ENCODE measurements at regions not wholly inside any gene's neighbourhood (a gene's known extent, or its start where the extent isn't known, plus 50 kb on each side); places are given as distances from the start of the nearest gene placed in this dataset.

DNA sequence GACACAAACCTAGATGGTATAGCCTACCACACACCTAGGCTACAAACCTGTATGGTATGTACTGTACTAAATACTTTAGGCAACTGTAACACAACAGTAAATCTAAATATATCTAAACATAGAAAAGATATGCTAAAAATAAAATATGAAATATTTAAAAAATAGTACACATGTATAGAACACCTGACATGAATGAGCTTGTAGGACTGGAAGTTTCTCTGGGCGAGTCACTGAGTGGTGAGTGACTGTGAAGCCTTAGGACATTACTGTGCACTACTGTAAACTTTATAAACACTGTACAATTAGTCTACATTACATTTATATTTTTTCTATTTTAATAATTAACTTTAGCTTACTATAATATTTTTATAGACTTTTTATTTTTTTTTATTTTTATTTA, 1301.3 kb downstream of the FAM181B start:
- Histone ChIP-seq H3K27ac (no peak overlapping the region), H3K4me1 (no peaks in the 10 kb centered on the region), H3K9me3 (no peaks in the 10 kb centered on the region), H3K4me3 (no peak overlapping the region), H3K36me3 (no peaks in the 10 kb centered on the region), H3K27me3 (no peaks in the 10 kb centered on the region)
- WGBS, 2 donors = 87 to 94% methylated on average over 1 of the region's 1 CpG
- no peak for DNase-seq
- TF ChIP-seq POLR2A (IDR thresholded peaks at IDR 0.05) (no peak), EP300 (IDR thresholded peaks at IDR 0.05) (no peak)
- intact Hi-C loops (cut with DNase I) = no loop called here

DNA sequence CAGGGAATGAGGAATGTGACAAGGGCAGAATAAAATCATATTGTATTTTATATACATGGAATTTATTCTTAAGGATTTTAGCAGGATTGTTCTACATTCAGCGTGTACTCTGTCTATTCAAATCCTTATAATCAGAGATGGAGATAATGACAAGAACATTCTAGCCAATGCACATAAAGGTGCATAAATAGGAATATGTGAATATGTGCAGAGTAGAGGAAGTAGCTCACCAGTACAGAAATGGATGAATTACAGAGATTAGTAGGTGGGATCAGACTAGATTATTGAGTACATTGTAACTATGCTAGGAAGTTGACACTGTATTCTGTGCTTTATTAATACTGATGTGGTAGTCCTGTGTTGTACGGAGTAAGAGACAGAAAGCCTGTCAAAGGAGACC, 1308.8 kb downstream of the FAM181B start:
- 94 to 95% methylated on average over 2 of the region's 2 CpGs for WGBS, 2 donors
- intact Hi-C loops (cut with DNase I) = no loop called here

DNA sequence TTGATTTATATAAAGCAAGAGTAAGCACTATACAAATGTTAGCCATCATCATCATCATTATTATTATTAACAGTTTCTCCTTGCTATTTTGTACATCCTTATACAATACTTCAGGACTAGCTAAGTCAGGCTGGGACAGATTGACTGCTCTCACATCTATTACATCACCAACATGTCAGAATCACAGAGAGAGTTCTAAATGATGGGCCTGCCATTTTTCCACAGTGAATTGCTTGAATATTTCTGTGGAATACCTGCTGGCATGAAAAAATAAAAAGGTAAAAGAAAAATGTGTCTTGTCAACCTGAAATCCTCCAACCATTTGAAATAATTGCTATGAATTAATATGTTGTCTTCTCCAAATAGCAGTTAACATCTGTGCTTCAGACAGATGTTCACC, 1311.3 kb downstream of the FAM181B start:
- Histone ChIP-seq H3K27me3 (no peaks in the 10 kb centered on the region), H3K4me3 (no peak overlapping the region), H3K4me1 (no peaks in the 10 kb centered on the region), H3K27ac (no peak overlapping the region), H3K9me3 (no peaks in the 10 kb centered on the region), H3K36me3 (no peaks in the 10 kb centered on the region)
- TF ChIP-seq POLR2AphosphoS5 (IDR thresholded peaks at IDR 0.05) = no peak
- TF ChIP-seq, protein P1, sequence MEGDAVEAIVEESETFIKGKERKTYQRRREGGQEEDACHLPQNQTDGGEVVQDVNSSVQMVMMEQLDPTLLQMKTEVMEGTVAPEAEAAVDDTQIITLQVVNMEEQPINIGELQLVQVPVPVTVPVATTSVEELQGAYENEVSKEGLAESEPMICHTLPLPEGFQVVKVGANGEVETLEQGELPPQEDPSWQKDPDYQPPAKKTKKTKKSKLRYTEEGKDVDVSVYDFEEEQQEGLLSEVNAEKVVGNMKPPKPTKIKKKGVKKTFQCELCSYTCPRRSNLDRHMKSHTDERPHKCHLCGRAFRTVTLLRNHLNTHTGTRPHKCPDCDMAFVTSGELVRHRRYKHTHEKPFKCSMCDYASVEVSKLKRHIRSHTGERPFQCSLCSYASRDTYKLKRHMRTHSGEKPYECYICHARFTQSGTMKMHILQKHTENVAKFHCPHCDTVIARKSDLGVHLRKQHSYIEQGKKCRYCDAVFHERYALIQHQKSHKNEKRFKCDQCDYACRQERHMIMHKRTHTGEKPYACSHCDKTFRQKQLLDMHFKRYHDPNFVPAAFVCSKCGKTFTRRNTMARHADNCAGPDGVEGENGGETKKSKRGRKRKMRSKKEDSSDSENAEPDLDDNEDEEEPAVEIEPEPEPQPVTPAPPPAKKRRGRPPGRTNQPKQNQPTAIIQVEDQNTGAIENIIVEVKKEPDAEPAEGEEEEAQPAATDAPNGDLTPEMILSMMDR (IDR thresholded peaks at IDR 0.05) = no peak
- DNase-seq = no peak
- intact Hi-C loops (cut with DNase I) = no loop called here

More for the DNA sequence above, 1308.8 kb downstream of the FAM181B start:
- DNase-seq = no peak
- no peaks in the 10 kb centered on the region for H3K9me3 ChIP-seq
- H3K27me3 ChIP-seq = no peaks in the 10 kb centered on the region
- H3K4me1 ChIP-seq = no peaks in the 10 kb centered on the region
- no peaks in the 10 kb centered on the region for H3K36me3 ChIP-seq
- H3K4me3 ChIP-seq = no peak overlapping the region
- TF ChIP-seq POLR2A (IDR thresholded peaks at IDR 0.05) (no peak), EP300 (IDR thresholded peaks at IDR 0.05) (no peak), POLR2AphosphoS5 (IDR thresholded peaks at IDR 0.05) (no peak)
- TF ChIP-seq, protein P1 (IDR thresholded peaks at IDR 0.05) = no peak
- H3K27ac ChIP-seq = no peak overlapping the region

DNA sequence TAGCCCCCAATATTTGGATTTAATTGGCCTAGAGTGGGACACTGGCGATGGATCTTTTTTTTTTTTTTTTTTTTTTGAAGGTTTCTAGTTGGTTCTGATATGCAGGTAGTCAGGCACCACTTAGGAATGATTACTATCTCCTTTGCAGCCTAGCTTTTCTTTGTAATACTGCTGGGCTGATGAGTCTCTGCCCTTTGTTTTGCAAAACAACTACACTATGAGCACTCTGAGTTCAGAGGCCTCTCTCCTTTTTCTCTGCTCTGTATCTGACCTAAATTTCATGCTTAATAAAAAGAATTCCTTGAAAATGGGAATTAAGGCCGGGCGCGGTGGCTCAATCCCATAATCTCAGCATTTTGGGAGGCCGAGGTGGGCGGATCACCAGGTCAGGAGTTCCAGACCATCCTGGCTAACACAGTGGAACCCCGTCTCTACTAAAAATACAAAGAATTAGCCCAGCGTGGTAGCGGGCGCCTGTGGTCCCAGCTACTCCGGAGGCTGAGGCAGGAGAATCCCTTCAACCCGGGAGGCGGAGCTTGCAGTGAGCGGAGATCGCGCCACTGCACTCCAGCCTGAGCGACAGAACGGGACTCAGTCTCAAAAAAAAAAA, 1312.3 kb downstream of the FAM181B start:
- H3K27ac ChIP-seq = no peak overlapping the region
- 95 to 96% methylated on average over 18 of the region's 18 CpGs for WGBS, 2 donors
- H3K4me1 ChIP-seq = no peaks in the 10 kb centered on the region
- H3K4me3 ChIP-seq = no peak overlapping the region
- no peaks in the 10 kb centered on the region for H3K9me3 ChIP-seq
- intact Hi-C loops (cut with DNase I) = no loop called here
- H3K27me3 ChIP-seq = no peaks in the 10 kb centered on the region
- no peak for DNase-seq
- H3K36me3 ChIP-seq = no peaks in the 10 kb centered on the region
- TF ChIP-seq POLR2A (IDR thresholded peaks at IDR 0.05) (no peak), POLR2AphosphoS5 (IDR thresholded peaks at IDR 0.05) (no peak), EP300 (IDR thresholded peaks at IDR 0.05) (no peak)
- TF ChIP-seq, protein P1 (IDR thresholded peaks at IDR 0.05) = no peak

DNA sequence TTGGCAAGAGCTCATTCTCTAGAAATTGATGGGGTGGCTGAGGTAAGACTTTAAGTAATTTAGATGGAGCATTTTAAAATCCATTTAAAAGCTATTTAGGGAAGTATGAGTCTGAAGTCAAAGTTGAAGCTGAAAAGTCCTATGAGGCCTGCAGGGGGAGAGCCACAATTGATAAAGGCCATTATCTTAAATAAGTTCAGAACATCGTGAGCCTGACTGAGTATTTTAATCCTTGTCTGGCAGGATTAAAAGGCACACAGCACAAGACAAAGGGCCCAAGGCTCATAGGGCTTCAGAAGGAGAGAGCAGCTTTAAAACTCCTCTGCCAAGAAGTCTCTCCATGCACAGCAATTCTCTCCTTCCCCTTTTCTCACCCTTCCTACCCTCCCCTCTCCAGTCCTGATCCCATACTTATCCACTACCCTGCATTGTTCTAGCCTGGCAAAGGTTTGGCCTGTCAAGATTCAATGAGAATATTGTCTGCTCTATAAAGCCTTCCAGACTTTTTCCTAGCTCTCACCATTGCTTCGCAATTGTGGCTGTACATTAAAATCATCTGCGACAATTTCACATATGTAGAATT, 1312.9 kb downstream of the FAM181B start:
- H3K36me3 ChIP-seq = no peaks in the 10 kb centered on the region
- H3K4me3 ChIP-seq = no peak overlapping the region
- 82 to 88% methylated on average over 3 of the region's 3 CpGs for WGBS, 2 donors
- no peaks in the 10 kb centered on the region for H3K9me3 ChIP-seq
- no peaks in the 10 kb centered on the region for H3K4me1 ChIP-seq
- no peak for DNase-seq
- no peaks in the 10 kb centered on the region for H3K27me3 ChIP-seq
- intact Hi-C loops (cut with DNase I) = no loop called here
- TF ChIP-seq POLR2A (IDR thresholded peaks at IDR 0.05) = no peak
- TF ChIP-seq POLR2AphosphoS5 (IDR thresholded peaks at IDR 0.05) = no peak
- TF ChIP-seq EP300 (IDR thresholded peaks at IDR 0.05) = no peak
- TF ChIP-seq, protein P1 (IDR thresholded peaks at IDR 0.05) = no peak
- no peak overlapping the region for H3K27ac ChIP-seq

All from sigmoid colon (tissue), 6 donors.